ENCODE measurements at regions not wholly inside any gene's neighbourhood (a gene's known extent, or its start where the extent isn't known, plus 50 kb on each side); places are given as distances from the start of the nearest gene placed in this dataset.

DNA sequence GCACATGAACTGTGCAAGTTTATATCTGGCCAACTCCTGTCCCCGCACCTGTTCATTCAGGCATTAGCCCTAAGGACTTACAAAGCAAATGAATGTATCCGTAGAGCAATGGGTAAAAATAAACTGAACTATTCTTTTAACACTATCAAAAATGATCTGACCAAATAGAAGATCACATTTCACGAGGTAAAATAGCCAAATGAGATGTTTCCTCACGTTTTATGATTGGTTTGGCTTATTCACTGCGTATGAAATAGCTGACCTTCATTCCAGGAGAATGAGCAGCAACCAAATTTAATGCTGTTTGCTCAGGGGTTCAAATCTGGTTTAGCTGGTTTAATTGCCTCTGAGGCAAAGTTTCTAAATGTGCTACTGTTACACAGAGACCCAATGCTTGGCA is 216.0 kb upstream of the EEA1 start:
- Mint-ChIP-seq H3K27ac (no peak overlapping the region), H3K27me3 (peaks cover 6% of the 10 kb centered on the region), H3K4me3 (no peak overlapping the region), H3K9me3 (no peaks in the 10 kb centered on the region), H3K4me1 (ENCODE audit: low read depth) (no peaks in the 10 kb centered on the region), H3K36me3 (ENCODE audit: low read depth) (no peaks in the 10 kb centered on the region)

DNA sequence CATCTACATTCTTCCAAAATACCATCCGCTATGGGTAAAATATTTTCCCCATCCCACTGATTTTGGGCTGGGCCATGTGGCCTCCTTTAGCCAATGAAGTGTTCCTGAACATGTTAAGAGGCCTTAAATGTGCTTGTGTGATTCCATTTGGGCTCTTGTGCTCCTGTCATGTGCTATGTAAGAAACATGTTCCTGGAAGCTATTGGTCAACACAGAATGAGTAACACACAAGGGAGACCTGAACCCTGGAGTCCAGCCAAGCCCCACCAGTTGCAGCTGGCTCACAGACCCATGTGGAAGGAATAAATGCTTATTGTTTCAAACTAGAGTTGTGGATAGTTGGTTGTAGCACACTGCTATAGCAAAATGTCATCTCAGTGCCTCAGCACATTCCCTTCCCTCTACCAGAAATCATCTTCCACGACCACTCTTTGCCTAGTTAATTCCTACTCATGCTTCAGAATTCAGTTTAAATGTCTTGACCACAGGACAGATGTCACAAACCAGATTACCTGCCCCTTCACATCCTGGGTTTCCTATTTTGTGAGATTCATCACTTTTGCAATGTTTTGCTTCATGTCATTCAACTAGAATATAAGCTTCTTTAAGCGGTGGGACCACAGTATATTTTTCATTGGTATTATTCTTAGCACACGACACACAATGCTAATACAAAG is 217.3 kb upstream of the EEA1 start:
- no peak overlapping the region for H3K4me3 Mint-ChIP-seq
- no peaks in the 10 kb centered on the region for H3K36me3 Mint-ChIP-seq (ENCODE audit: low read depth)
- H3K27me3 Mint-ChIP-seq, result peaks cover 6% of the 10 kb centered on the region

DNA sequence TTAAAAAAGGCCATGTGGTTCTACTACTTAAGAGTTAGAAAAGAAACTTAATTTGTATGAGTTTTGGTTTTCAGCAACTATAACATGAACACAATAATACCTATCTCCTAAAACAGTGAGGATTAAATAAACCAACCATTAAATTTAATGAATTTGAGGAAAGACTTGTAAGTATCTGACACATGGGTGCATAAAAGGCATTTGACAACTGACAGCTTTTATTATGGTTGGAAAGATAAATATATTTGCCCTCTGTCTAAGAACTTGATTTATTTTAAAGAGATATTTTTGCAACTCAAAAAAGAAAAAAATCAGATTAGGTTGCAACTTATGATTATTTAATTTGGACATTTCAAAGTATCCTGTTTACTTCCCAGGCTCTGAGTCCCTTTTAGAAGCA is 217.9 kb upstream of the EEA1 start:
- no peak overlapping the region for H3K4me3 Mint-ChIP-seq
- no peaks in the 10 kb centered on the region for H3K9me3 Mint-ChIP-seq
- H3K27me3 Mint-ChIP-seq, result peaks cover 6% of the 10 kb centered on the region
- H3K27ac Mint-ChIP-seq, result no peak overlapping the region
- no peaks in the 10 kb centered on the region for H3K36me3 Mint-ChIP-seq (ENCODE audit: low read depth)
- H3K4me1 Mint-ChIP-seq (ENCODE audit: low read depth), result no peaks in the 10 kb centered on the region

More for the DNA sequence above, 217.3 kb upstream of the EEA1 start:
- H3K27ac Mint-ChIP-seq, result no peak overlapping the region
- no peaks in the 10 kb centered on the region for H3K9me3 Mint-ChIP-seq
- H3K4me1 Mint-ChIP-seq (ENCODE audit: low read depth), result no peaks in the 10 kb centered on the region

DNA sequence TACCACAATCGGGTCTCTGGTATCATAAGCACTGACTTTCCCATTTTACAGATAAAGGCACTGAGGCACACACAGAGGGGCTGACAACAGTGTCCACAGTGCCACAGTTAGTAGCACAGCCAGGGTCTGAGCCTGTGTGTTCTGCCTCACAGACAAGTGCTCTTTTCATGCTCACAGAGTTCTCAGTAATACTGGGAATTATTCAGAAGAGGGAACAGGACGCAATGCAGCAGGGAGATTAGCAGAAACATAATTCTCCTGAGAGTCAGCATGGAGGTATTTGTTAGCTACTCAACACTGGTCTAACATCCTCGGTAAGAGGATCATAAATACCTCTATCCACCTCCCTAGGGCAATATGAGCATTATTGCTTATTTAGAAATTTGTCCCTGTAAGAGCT is 219.3 kb upstream of the EEA1 start:
- Mint-ChIP-seq H3K9me3 (peaks cover 3% of the 10 kb centered on the region), H3K27me3 (peaks cover 6% of the 10 kb centered on the region), H3K4me3 (no peak overlapping the region), H3K4me1 (ENCODE audit: low read depth) (no peaks in the 10 kb centered on the region), H3K36me3 (ENCODE audit: low read depth) (no peaks in the 10 kb centered on the region), H3K27ac (no peak overlapping the region)

DNA sequence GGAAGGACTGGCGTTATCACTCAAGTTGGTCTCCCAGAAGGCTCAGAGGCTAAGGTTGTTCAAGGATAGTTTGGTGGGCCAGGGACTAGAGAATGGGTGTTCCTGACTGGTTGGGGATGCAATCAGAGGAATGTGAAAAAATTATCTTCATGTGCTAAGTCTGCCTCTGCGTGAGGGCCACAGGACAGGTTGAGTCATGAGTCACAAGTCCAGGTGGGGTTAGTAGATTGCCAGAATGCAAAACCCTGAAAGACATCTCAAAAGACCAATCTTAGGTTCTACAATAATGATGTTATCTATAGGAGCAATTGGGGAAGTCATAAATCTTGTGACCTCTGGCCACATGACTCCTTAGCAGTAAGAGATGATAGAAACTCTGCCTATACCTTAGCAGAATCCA is 220.1 kb upstream of the EEA1 start:
- no peaks in the 10 kb centered on the region for H3K4me1 Mint-ChIP-seq (ENCODE audit: low read depth)
- no peaks in the 10 kb centered on the region for H3K36me3 Mint-ChIP-seq (ENCODE audit: low read depth)
- no peak overlapping the region for H3K4me3 Mint-ChIP-seq
- H3K9me3 Mint-ChIP-seq, result peaks cover 8% of the 10 kb centered on the region
- peaks cover 6% of the 10 kb centered on the region for H3K27me3 Mint-ChIP-seq
- H3K27ac Mint-ChIP-seq, result no peak overlapping the region

DNA sequence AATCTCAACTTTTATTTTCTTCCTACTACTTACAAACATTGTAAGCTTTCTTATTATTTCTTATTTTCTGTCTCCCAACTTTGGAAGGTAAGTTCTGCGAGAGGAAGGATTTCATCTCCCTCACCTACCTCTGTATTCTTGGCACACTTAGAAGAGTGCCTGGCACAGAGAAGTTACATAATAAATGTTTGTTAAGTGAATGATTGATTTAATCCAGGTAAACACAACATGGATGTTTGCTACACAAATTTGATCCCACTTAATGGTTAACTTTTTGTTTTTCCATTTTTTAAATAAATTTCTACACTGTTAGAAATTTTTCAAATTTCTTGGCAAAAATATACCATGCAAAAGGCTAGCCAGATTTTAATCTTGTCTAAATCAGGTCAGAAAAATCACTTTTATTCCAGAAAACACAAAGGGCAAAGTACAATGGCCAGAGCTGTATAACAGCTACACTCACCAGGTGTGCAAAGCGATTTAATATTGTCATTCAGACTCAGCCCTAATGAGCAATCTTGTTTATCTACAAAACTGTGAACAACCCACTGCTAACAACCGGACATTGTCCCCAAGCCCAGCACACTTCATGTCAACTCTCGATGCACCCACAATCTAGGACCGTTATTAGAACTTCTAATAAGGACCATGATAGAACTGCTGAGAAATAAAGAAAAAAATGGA is 222.1 kb upstream of the EEA1 start:
- H3K4me1 Mint-ChIP-seq (ENCODE audit: low read depth), result no peaks in the 10 kb centered on the region
- peaks cover 13% of the 10 kb centered on the region for H3K9me3 Mint-ChIP-seq
- H3K27ac Mint-ChIP-seq, result no peak overlapping the region
- H3K36me3 Mint-ChIP-seq (ENCODE audit: low read depth), result no peaks in the 10 kb centered on the region
- no peak overlapping the region for H3K4me3 Mint-ChIP-seq
- H3K27me3 Mint-ChIP-seq, result peaks cover 9% of the 10 kb centered on the region

DNA sequence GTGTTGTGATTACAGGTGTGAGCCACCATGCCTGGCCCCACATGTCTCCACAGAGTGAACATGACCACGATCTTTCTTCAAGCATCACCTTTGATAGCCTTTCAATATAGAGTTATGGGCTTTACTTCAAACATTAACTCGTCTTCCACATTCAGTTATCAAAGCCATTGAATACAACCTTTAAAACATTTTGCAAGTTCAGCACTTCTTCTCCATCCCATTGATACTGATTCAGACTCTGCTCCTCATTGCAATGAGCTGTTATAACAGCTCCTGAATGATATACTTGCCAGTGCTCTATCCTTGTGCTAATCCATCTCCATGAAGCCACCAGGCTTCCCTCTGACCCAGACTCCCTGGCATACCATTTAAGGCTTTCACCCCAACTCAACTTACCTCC is 223.5 kb upstream of the EEA1 start:
- H3K4me3 Mint-ChIP-seq, result no peak overlapping the region
- H3K27me3 Mint-ChIP-seq, result peaks cover 6% of the 10 kb centered on the region

DNA sequence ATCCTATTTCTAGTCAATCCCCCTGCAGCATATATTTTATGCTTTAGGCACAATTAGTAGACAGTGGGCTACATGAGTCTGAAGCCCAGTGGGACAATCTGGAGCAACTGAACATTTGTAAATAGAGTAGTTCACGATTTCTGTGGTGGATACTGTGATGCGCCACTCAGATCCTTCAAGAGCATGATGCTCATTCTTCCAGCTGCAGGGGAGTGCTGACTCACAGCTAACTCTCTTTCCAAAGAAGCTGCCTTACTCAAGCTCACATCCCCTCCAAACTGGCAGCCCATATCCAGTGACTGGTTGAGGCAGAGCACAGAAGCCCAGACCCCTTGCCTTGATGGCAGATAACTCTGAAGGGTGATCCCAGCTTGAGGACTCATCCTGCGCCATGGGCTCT is 224.2 kb upstream of the EEA1 start:
- Mint-ChIP-seq H3K36me3 (ENCODE audit: low read depth) (peaks cover under 1% of the 10 kb centered on the region), H3K27me3 (peaks cover 4% of the 10 kb centered on the region), H3K4me1 (ENCODE audit: low read depth) (no peaks in the 10 kb centered on the region), H3K27ac (no peak overlapping the region), H3K9me3 (peaks cover 19% of the 10 kb centered on the region), H3K4me3 (no peak overlapping the region)

More for the DNA sequence above, 223.5 kb upstream of the EEA1 start:
- Mint-ChIP-seq H3K4me1 (ENCODE audit: low read depth) (no peaks in the 10 kb centered on the region), H3K27ac (no peak overlapping the region), H3K36me3 (ENCODE audit: low read depth) (no peaks in the 10 kb centered on the region), H3K9me3 (peaks cover 13% of the 10 kb centered on the region)

DNA sequence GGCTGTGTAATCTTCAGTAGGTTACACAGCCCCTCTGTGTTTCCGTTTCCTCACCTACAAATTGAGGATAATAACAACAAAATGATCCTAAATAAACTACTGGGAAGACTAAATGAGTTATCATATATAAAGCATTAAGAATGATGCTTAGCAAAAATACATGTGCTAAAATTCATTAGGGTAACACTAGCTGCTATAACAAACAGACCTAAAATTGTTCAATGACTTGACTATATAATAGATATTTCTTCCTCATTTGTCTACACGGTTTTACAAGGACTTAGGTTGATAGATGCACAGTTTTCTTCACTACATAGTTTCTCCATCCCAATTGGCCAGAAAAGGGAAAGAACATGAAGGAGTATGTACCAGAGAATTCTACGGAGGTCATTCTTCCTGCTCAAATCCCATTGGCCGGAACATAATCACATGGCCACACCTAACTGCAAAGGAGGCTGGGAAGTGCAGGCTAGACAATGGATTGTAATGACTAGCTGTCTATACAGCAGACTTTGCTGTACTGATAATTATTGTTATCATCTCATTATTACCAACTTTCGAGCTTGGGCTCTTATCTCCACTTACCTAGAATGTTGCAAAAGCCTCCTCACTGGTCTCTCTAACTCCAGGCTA is 223.5 kb upstream of the NUDT4 start:
- H3K27ac Mint-ChIP-seq, result no peak overlapping the region
- H3K27me3 Mint-ChIP-seq, result peaks cover 7% of the 10 kb centered on the region
- H3K4me3 Mint-ChIP-seq, result no peak overlapping the region
- no peaks in the 10 kb centered on the region for H3K4me1 Mint-ChIP-seq (ENCODE audit: low read depth)
- H3K9me3 Mint-ChIP-seq, result peaks cover 25% of the 10 kb centered on the region
- H3K36me3 Mint-ChIP-seq (ENCODE audit: low read depth), result peaks cover 5% of the 10 kb centered on the region

DNA sequence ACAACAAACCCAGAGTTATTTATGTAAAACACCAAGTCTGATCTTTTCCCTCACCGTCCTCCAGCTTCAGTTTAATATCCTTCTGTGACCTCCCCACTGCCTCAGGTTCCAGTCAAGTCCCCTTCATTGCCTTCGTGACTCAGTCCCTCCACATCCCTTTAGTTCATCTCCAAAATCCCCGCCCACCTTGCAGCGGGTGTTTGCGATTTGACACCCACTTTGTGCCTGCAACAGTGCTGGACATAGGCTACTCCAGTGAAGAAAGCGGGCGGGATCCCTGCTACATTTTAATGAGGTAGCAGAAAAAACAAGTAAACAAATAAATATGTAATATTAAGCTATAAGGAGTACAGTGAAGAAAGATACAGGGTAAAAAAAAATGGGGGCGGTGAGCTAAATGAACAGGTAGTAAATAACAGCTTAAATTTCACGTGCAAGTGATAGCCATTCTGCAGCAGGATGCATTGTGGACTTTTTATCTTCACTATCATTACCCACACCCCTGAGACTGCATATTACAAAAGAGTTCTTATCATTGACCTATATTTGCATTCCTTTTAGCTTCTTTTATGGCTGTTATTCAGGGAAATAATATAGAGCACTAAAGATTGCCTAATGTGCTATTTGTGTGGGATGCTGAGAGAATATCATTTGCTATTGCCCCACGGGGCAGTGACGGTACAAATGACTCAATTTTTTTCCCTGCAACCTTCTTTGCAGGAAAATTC is 222.8 kb upstream of the NUDT4 start:
- peaks cover 7% of the 10 kb centered on the region for H3K27me3 Mint-ChIP-seq
- H3K36me3 Mint-ChIP-seq (ENCODE audit: low read depth), result peaks cover 5% of the 10 kb centered on the region
- H3K4me1 Mint-ChIP-seq (ENCODE audit: low read depth), result no peaks in the 10 kb centered on the region
- no peak overlapping the region for H3K4me3 Mint-ChIP-seq
- H3K27ac Mint-ChIP-seq, result no peak overlapping the region
- peaks cover 25% of the 10 kb centered on the region for H3K9me3 Mint-ChIP-seq

DNA sequence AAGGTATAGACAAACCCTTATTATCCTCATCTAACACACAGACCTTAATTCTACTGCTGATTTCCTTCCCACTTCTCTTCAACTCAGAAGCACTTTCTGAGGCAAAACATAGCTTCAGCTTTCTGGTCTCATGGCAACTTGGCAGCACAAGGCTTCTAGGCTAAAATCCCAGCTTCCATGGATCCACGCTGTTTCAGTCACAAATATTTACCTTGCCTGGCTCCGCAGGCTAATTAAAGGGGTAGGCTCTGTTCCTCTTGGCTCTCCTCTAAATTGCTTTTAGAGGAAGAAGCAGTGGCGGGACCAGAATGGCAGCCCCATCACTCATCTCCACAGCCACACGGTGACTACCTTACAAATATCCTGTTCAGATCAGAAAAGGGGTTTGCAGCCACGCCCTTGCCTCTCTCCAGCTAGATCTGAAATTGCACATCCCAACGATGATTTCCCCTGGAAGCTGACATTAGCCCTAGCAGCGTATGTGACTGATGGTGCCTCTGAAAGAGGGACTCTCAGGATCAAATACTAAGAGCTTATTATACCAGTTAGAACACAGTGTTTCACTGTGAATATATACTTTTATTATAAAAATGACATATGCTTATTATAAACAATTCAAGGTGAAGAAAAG is 221.5 kb upstream of the NUDT4 start:
- Mint-ChIP-seq H3K36me3 (ENCODE audit: low read depth) (peaks cover 5% of the 10 kb centered on the region), H3K9me3 (peaks cover 25% of the 10 kb centered on the region), H3K4me1 (ENCODE audit: low read depth) (no peaks in the 10 kb centered on the region), H3K27me3 (peaks cover 9% of the 10 kb centered on the region), H3K27ac (no peak overlapping the region), H3K4me3 (no peak overlapping the region)

DNA sequence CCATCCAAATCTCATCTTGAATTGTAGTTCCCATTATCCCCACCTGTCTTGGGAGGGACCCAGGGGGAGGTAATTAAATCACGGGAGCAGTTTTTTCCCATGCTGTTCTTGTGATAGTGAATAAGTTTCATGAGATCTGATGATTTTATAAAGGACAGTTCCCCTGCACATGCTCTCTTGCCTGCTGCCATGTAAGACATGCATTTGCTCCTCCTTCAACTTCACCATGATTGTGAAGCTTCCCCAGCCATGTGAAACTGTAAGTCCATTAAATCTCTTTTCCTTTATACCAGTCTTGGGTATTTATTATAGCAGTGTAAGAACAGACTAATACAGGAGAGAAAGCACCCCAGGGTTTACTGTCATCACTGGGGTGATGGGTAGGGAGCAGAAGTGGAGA is 220.4 kb upstream of the NUDT4 start:
- peaks cover 25% of the 10 kb centered on the region for H3K9me3 Mint-ChIP-seq
- H3K4me3 Mint-ChIP-seq, result no peak overlapping the region
- peaks cover 5% of the 10 kb centered on the region for H3K36me3 Mint-ChIP-seq (ENCODE audit: low read depth)
- peaks cover 11% of the 10 kb centered on the region for H3K27me3 Mint-ChIP-seq
- no peaks in the 10 kb centered on the region for H3K4me1 Mint-ChIP-seq (ENCODE audit: low read depth)
- no peak overlapping the region for H3K27ac Mint-ChIP-seq

DNA sequence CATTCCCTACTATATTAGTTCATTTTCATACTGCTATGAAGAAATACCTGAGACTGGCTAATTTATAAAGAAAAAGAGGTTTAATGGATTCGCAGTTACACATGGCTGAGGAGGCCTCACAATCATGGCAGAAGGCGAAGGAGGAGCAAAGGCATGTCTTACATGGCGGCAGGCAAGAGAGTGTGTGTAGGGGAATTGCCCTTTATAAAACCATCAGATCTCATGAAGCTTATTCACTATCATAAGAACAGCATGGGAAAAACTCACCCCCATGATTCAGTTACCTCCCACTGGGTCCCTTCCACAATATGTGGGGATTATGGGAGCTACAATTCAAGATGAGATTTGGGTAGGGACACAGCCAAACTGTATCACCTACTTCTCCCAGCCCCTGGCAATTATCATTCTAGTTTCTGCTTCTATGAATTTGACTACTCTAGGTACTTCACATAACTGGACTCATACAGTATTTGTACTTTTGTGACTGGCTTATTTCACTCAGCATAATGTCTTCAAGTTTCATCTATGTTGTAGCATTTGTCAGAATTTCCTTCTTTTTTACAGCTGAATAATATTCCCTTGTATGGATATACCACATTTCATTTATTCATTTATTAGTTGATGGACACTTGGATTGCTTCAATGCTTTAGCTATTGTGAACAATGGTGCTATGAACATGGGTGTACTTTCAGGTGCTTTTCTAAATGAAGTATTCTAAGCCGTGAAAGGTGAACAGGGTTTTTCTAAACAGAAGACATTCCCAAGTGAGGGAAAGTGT is 219.5 kb upstream of the NUDT4 start:
- Mint-ChIP-seq H3K27me3 (peaks cover 12% of the 10 kb centered on the region), H3K27ac (no peak overlapping the region), H3K36me3 (ENCODE audit: low read depth) (peaks cover 5% of the 10 kb centered on the region), H3K4me3 (no peak overlapping the region), H3K9me3 (peaks cover 21% of the 10 kb centered on the region), H3K4me1 (ENCODE audit: low read depth) (peaks cover 2% of the 10 kb centered on the region)

Measured in stimulated activated naive CD8-positive, alpha-beta T cell treated with anti-CD3 and anti-CD28 coated beads, Interleukin-15, Interleukin-2, amounts not matched to agents 100 ng/mL and 50 ng/mL, for 24 hours (primary cell).